Omental fat pad (tissue), 3 donors: ENCODE measurements at regions not wholly inside any gene's neighbourhood (a gene's known extent, or its start where the extent isn't known, plus 50 kb on each side); places are given as distances from the start of the nearest gene placed in this dataset.

Source experiments
- ATAC-seq: fragments of 150-250 bp; one replicate; pipeline ENCODE4 v1.9.1; 2016; ENCODE audit warnings: mild to moderate bottlenecking, moderate library complexity; ENCODE audit not compliant: low FRiP score
- DNase-seq: peaks from one replicate; pipeline ENCODE4 v3.0.0-alpha.2; 2019; ENCODE audit warnings: low spot score
- CTCF ChIP-seq, 3 donors: fragments of 450-650 bp; IDR thresholded peaks; one replicate each; pipeline ENCODE4 v1.5.1; 2016 to 2017; ENCODE audit warnings: antibody characterized with exemption in 3 of 3, mild to moderate bottlenecking in 3 of 3, moderate library complexity in 2 of 3

- no peak for TF ChIP-seq CTCF (IDR thresholded peaks at IDR 0.05)
- no peak for ATAC-seq
- DNase-seq, result no peak
Measured at GRCh38 chr5:111973961-111974360, 217.0 kb upstream of the NREP start.

- ATAC-seq, result no peak
- TF ChIP-seq CTCF (IDR thresholded peaks at IDR 0.05), result no peak
Measured at GRCh38 chr5:111972548-111972947, 215.6 kb upstream of the NREP start.

GRCh38 chr5:111972080-111972479 lies 215.1 kb upstream of the NREP start:
- ATAC-seq (no peak), DNase-seq (no peak)
- TF ChIP-seq CTCF (IDR thresholded peaks at IDR 0.05), result no peak

More at GRCh38 chr5:111972548-111972947, 215.6 kb upstream of the NREP start:
- no peak for DNase-seq

- TF ChIP-seq CTCF (IDR thresholded peaks at IDR 0.05), result no peak
- ATAC-seq (peak; percentile 98), DNase-seq (no peak)
Measured at GRCh38 chr5:111968459-111968858, 211.5 kb upstream of the NREP start.

- no peak for ATAC-seq
- TF ChIP-seq CTCF (IDR thresholded peaks at IDR 0.05), result no peak
- DNase-seq, result no peak
Measured at GRCh38 chr5:111967463-111967862, 210.5 kb upstream of the NREP start.

- no peak for DNase-seq
- ATAC-seq, result no peak
- TF ChIP-seq CTCF (IDR thresholded peaks at IDR 0.05), result no peak
Measured at GRCh38 chr5:111966290-111966689, 209.3 kb upstream of the NREP start.

- no peak for DNase-seq
- no peak for TF ChIP-seq CTCF (IDR thresholded peaks at IDR 0.05)
- ATAC-seq, result no peak
Measured at GRCh38 chr5:111963555-111963954, 206.6 kb upstream of the NREP start.
